Suprapubic skin (tissue), 4 donors: ENCODE measurements at regions not wholly inside any gene's neighbourhood (a gene's known extent, or its start where the extent isn't known, plus 50 kb on each side); places are given as distances from the start of the nearest gene placed in this dataset.

Experiments
- DNase-seq, 2 donors: peaks; one replicate each; pipeline ENCODE4 v3.0.0-alpha.2; 2019; ENCODE audit warnings: low spot score in 2 of 2
- H3K27ac ChIP-seq: fragments of 200-600 bp; sonication (generic); one replicate; pipeline ENCODE4 v1.5.1; 2019
- H3K27me3 ChIP-seq: fragments of 200-600 bp; sonication (generic); one replicate; pipeline ENCODE4 v1.5.1; 2019
- H3K36me3 ChIP-seq: fragments of 200-600 bp; sonication (generic); one replicate; pipeline ENCODE4 v1.5.1; 2019
- H3K4me1 ChIP-seq: fragments of 200-600 bp; sonication (generic); one replicate; pipeline ENCODE4 v1.5.1; 2019
- H3K4me3 ChIP-seq: fragments of 200-600 bp; sonication (generic); one replicate; pipeline ENCODE4 v1.5.1; 2019; ENCODE audit warnings: mild to moderate bottlenecking
- H3K9me3 ChIP-seq: fragments of 200-600 bp; sonication (generic); one replicate; pipeline ENCODE4 v1.5.1; 2019
- EP300 ChIP-seq: sonication (generic); formaldehyde crosslinking; IDR thresholded peaks from one replicate; pipeline ENCODE4 v1.6.1; 2017; ENCODE audit warnings: antibody characterized with exemption
- POLR2A ChIP-seq, 2 donors: fragments of 450-650 bp; IDR thresholded peaks; one replicate each; pipeline ENCODE4 v1.6.1; 2017; ENCODE audit warnings: antibody characterized with exemption in 2 of 2, mild to moderate bottlenecking in 2 of 2, moderate library complexity in 2 of 2
- POLR2AphosphoS5 ChIP-seq, 3 donors: sonication (generic); formaldehyde crosslinking; IDR thresholded peaks; one replicate each; pipeline ENCODE4 v1.6.1; 2017; ENCODE audit warnings: antibody characterized with exemption in 3 of 3
- WGBS: methylation state at CpG from one replicate; pipeline ENCODE4 v1.1.5; 2018; 5-methylcytosine and 5-hydroxymethylcytosine counted together
- TF ChIP-seq, protein P1 (sequence below), 2 donors: fragments of 200-600 bp in 1 of 2; fragments of 450-650 bp in 1 of 2; sonication (generic) in 1 of 2; IDR thresholded peaks; one replicate each; pipeline ENCODE4 v1.5.1; 2016 to 2019; ENCODE audit warnings: antibody characterized with exemption in 2 of 2, mild to moderate bottlenecking in 1 of 2, moderate library complexity in 1 of 2

DNA sequence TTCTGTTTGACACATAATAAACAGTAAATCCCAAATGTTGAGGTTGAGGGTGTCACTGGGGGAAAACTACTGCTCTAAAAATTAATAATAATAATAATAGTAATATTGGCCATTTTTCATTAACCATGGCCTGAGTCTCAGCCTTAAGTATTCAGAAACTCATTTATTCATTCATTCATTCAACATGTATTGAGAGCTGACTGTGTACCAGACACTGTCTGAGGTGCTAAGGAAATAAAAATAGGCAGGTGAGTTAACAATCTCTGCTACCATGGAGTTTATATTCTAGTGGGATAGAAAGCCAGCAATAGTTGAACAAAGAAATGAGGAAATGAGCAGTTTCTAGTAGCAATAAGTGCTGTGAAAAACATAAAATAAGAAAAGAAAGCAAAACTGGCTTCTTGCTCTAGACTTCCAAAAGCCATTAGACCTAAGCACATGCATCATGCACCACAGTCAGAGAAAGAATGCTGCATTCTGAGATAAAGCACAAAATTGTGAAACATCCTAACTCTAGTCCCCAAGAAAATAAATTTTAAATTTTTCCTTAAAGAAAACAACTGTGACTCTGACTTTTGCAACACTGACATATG is 278.7 kb downstream of the RCHY1 start:
- no peaks in the 10 kb centered on the region for H3K4me1 ChIP-seq
- H3K4me3 ChIP-seq = no peak overlapping the region
- no peak for DNase-seq
- H3K27me3 ChIP-seq = no peaks in the 10 kb centered on the region
- TF ChIP-seq, protein P1, sequence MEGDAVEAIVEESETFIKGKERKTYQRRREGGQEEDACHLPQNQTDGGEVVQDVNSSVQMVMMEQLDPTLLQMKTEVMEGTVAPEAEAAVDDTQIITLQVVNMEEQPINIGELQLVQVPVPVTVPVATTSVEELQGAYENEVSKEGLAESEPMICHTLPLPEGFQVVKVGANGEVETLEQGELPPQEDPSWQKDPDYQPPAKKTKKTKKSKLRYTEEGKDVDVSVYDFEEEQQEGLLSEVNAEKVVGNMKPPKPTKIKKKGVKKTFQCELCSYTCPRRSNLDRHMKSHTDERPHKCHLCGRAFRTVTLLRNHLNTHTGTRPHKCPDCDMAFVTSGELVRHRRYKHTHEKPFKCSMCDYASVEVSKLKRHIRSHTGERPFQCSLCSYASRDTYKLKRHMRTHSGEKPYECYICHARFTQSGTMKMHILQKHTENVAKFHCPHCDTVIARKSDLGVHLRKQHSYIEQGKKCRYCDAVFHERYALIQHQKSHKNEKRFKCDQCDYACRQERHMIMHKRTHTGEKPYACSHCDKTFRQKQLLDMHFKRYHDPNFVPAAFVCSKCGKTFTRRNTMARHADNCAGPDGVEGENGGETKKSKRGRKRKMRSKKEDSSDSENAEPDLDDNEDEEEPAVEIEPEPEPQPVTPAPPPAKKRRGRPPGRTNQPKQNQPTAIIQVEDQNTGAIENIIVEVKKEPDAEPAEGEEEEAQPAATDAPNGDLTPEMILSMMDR (IDR thresholded peaks at IDR 0.05) = no peak
- TF ChIP-seq POLR2AphosphoS5 (IDR thresholded peaks at IDR 0.05) = no peak
- no peak for TF ChIP-seq EP300
- no peak for TF ChIP-seq POLR2A (IDR thresholded peaks at IDR 0.05)
- no peaks in the 10 kb centered on the region for H3K9me3 ChIP-seq
- H3K27ac ChIP-seq = no peak overlapping the region
- no peaks in the 10 kb centered on the region for H3K36me3 ChIP-seq

DNA sequence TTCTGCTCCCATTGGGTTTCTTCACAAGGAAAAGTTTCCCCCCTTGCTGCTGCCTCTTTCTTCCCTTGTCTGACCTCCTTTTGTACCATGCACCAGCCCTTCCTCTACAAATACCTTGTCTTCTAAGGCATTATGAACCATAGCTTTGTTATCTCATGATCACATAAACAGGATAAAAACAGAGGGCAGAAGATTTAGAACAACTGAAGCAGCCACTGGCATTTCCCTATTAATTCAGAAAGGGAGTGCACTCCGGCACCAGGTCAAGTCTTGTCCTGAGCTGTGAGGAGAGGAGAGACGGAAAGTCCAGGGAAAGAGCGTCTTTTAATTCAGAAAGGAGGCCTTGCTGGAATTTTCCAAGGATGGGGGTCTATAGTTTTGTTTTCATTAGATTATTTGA is 281.7 kb downstream of the RCHY1 start:
- WGBS = 18% methylated on average over 3 of the region's 3 CpGs
- Histone ChIP-seq H3K9me3 (no peaks in the 10 kb centered on the region), H3K27me3 (no peaks in the 10 kb centered on the region), H3K4me1 (no peaks in the 10 kb centered on the region), H3K36me3 (no peaks in the 10 kb centered on the region), H3K4me3 (no peak overlapping the region), H3K27ac (no peak overlapping the region)
- DNase-seq = no peak
- no peak for TF ChIP-seq POLR2A (IDR thresholded peaks at IDR 0.05)
- TF ChIP-seq, protein P1 (IDR thresholded peaks at IDR 0.05) = no peak

DNA sequence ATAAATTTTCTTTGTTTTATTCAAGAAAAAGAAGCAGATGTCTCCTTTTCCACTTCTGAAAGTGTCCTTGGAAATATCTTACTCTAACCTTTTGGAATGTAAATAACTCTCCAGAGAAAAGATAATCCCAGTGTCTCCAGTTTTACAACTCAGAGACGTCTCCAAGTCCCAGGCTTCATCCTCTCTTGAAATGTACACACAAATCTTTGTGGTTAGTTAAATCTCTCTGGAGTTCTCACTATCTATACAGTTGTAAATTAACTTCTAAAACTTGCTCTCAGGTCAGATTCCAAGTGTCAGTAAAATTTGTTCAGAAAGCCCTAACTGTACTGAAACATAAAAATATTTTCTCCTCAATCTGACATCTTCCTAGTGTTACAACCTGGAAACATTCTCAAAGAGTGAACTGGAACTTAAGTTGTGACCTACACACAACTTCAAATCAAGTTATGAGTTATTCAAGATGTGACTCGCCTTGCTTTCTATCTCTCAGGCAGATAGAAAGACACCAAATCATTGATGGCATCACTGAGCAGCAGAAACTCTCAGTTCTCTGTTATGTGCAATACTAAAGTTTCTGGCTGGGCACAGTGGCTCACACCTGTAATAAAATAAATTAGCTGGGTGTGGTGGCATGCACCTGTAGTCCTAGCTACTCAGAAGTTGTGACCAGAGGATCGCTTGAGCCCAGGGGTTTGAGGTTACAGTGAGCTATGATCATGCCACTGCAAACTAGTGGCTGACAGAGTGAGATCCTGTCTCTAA is 284.2 kb downstream of the RCHY1 start:
- no peaks in the 10 kb centered on the region for H3K4me1 ChIP-seq
- TF ChIP-seq POLR2A (IDR thresholded peaks at IDR 0.05) (no peak), EP300 (no peak), POLR2AphosphoS5 (IDR thresholded peaks at IDR 0.05) (no peak)
- TF ChIP-seq, protein P1 (IDR thresholded peaks at IDR 0.05) = no peak
- no peaks in the 10 kb centered on the region for H3K27me3 ChIP-seq
- no peak overlapping the region for H3K27ac ChIP-seq
- no peak overlapping the region for H3K4me3 ChIP-seq
- no peaks in the 10 kb centered on the region for H3K9me3 ChIP-seq
- DNase-seq = no peak
- 57% methylated on average over 3 of the region's 3 CpGs for WGBS
- H3K36me3 ChIP-seq = no peaks in the 10 kb centered on the region

DNA sequence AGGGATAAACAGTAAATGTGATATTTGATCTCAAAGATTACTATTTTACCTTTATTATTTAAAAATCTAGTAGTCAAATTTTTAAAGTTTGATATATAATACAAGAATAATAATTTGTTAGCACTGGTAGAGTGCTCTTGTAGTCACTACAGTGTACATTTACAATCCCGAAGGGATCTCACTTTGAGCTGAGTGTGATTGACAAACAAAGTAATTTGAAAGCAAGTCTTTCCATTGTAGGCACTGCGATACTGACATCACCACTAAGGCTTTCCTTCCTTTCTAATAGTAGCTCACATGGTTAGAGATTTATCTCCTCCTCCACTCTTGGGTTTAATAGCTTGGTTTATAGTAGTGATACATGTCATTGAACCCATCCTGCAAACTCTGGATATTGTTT is 280.6 kb downstream of the PARM1 start:
- TF ChIP-seq, protein P1 (IDR thresholded peaks at IDR 0.05) = no peak
- TF ChIP-seq POLR2AphosphoS5 (IDR thresholded peaks at IDR 0.05) (no peak), EP300 (no peak), POLR2A (IDR thresholded peaks at IDR 0.05) (no peak)
- 89% methylated on average over 2 of the region's 2 CpGs for WGBS
- no peaks in the 10 kb centered on the region for H3K9me3 ChIP-seq

DNA sequence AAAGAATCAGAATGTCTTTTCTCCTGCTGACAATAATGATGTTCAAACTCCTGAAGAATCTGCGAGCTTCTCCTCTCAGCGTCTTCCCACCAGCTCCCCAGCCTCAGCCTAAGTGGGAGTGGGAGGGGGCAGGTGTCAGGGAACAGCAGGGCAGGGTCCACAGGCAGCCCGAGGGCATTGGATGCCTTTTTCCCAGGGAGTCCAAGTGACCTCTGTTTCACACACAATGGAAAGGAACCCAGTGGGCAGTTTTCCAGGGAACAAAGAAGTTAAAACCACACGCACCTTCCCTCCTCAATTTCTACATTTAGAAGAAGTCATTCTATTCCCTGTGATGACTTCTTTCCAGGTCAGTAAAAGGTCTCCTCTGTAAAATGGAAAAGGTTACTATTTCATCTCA is 278.5 kb downstream of the PARM1 start:
- no peak overlapping the region for H3K4me3 ChIP-seq
- no peak for DNase-seq
- 67% methylated on average over 4 of the region's 4 CpGs for WGBS
- no peaks in the 10 kb centered on the region for H3K27me3 ChIP-seq
- no peaks in the 10 kb centered on the region for H3K9me3 ChIP-seq
- H3K36me3 ChIP-seq = no peaks in the 10 kb centered on the region
- H3K27ac ChIP-seq = no peak overlapping the region
- no peaks in the 10 kb centered on the region for H3K4me1 ChIP-seq
- TF ChIP-seq EP300 (no peak), POLR2AphosphoS5 (IDR thresholded peaks at IDR 0.05) (no peak), POLR2A (IDR thresholded peaks at IDR 0.05) (no peak)
- TF ChIP-seq, protein P1 (IDR thresholded peaks at IDR 0.05) = no peak

More for the DNA sequence above, 280.6 kb downstream of the PARM1 start:
- Histone ChIP-seq H3K27ac (no peak overlapping the region), H3K36me3 (no peaks in the 10 kb centered on the region), H3K27me3 (no peaks in the 10 kb centered on the region), H3K4me1 (no peaks in the 10 kb centered on the region), H3K4me3 (no peak overlapping the region)
- DNase-seq = no peak
